Right cardiac atrium (tissue), 5 donors: ENCODE measurements at regions not wholly inside any gene's neighbourhood (a gene's known extent, or its start where the extent isn't known, plus 50 kb on each side); places are given as distances from the start of the nearest gene placed in this dataset.
A peak's percentile ranks its signal among the peaks of the same experiment; 100 is the strongest.

Source experiments
- ATAC-seq, 2 donors: fragments of 200-7000 bp; cut with Tn5 transposase; one replicate each; pipeline versions ENCODE4 v1.8.0 to v1.9.1; 2020; ENCODE audit warnings: moderate library complexity in 2 of 2, mild to moderate bottlenecking in 1 of 2
- DNase-seq, 3 donors: peaks; one replicate each; pipeline ENCODE4 v3.0.0-alpha.2; 2020
- H3K27ac ChIP-seq: one replicate; pipeline ENCODE4 v1.5.1; 2013; ENCODE audit warnings: mild to moderate bottlenecking, low read length, control low read depth, moderate library complexity
- H3K27me3 ChIP-seq: one replicate; pipeline ENCODE4 v1.6.1; 2013; ENCODE audit not compliant: control insufficient read depth, insufficient read depth
- H3K4me1 ChIP-seq: one replicate; pipeline ENCODE4 v1.6.1; 2013; ENCODE audit warnings: low read length; ENCODE audit not compliant: control insufficient read depth, insufficient read depth
- H3K4me3 ChIP-seq: one replicate; pipeline ENCODE4 v1.5.1; 2013; ENCODE audit warnings: low read length, control low read depth
- H3K9me3 ChIP-seq: one replicate; pipeline ENCODE4 v1.6.1; 2013; ENCODE audit warnings: low read length; ENCODE audit not compliant: control insufficient read depth
- WGBS: extraction: QIAGEN DNeasy Blood & Tissue Kit; methylation state at CpG from one replicate; pipeline ENCODE4 v1.1.7; 2013; 5-methylcytosine and 5-hydroxymethylcytosine counted together
- intact Hi-C, 4 donors: fragments of 100-400 bp; cut with DNase I; formaldehyde crosslinking; loops; one replicate each; pipeline versions ENCODE4 v1.11.0 to v1.14.0; 2022 to 2023
- donor health status: healthy with polysubstance abuse.
- donor health status: DM: no; HTN: yes; CAD: no.
- donor health status: DM: no; HTN: no; CAD: no.
- donor health status: DM: no; HTN: yes; CAD: no; lungs with severe emphysema.
- donor health status: DM: yes; HTN: yes; CAD: no.

- intact Hi-C loops = no loop called here
- H3K4me3 ChIP-seq = no peak overlapping the region
- no peaks in the 10 kb centered on the region for H3K4me1 ChIP-seq
- H3K27ac ChIP-seq = no peak overlapping the region
- ATAC-seq (no peak), DNase-seq (no peak)
- no peaks in the 10 kb centered on the region for H3K27me3 ChIP-seq
- H3K9me3 ChIP-seq = peaks cover 2% of the 10 kb centered on the region
- WGBS = 59% methylated on average over 6 of the region's 6 CpGs
Observed at GRCh38 chr19:32189956-32190706, 155.3 kb upstream of the ZNF507 start.

GRCh38 chr19:32191921-32192320 is 153.5 kb upstream of the ZNF507 start:
- DNase-seq (no peak), ATAC-seq (no peak)
- Histone ChIP-seq H3K4me1 (no peaks in the 10 kb centered on the region), H3K9me3 (no peaks in the 10 kb centered on the region), H3K4me3 (no peak overlapping the region), H3K27ac (no peak overlapping the region), H3K27me3 (no peaks in the 10 kb centered on the region)
- 87% methylated on average over 3 of the region's 3 CpGs for WGBS
- intact Hi-C loops = no loop called here

GRCh38 chr19:32195706-32196610 is 149.5 kb upstream of the ZNF507 start:
- no peaks in the 10 kb centered on the region for H3K4me1 ChIP-seq
- intact Hi-C loops = no loop called here
- H3K27ac ChIP-seq = no peak overlapping the region
- ATAC-seq = no peak
- H3K9me3 ChIP-seq = no peaks in the 10 kb centered on the region
- 82% methylated on average over 13 of the region's 13 CpGs for WGBS
- H3K27me3 ChIP-seq = no peaks in the 10 kb centered on the region
- no peak for DNase-seq
- no peak overlapping the region for H3K4me3 ChIP-seq

GRCh38 chr19:32196690-32197420 is 148.6 kb upstream of the ZNF507 start:
- WGBS = 85% methylated on average over 13 of the region's 13 CpGs
- H3K27me3 ChIP-seq = no peaks in the 10 kb centered on the region
- intact Hi-C loops = no loop called here
- H3K27ac ChIP-seq = no peak overlapping the region
- no peak for DNase-seq
- ATAC-seq = no peak
- H3K9me3 ChIP-seq = no peaks in the 10 kb centered on the region
- H3K4me3 ChIP-seq = no peak overlapping the region
- H3K4me1 ChIP-seq = no peaks in the 10 kb centered on the region

GRCh38 chr19:32197896-32198882 is 147.2 kb upstream of the ZNF507 start:
- Histone ChIP-seq H3K9me3 (no peaks in the 10 kb centered on the region), H3K27ac (no peak overlapping the region), H3K4me1 (no peaks in the 10 kb centered on the region), H3K4me3 (no peak overlapping the region), H3K27me3 (no peaks in the 10 kb centered on the region)
- no peak for ATAC-seq
- WGBS = 68% methylated on average over 13 of the region's 13 CpGs
- no peak for DNase-seq
- intact Hi-C loops = no loop called here

GRCh38 chr19:32199501-32200040 is 145.8 kb upstream of the ZNF507 start:
- ATAC-seq (no peak), DNase-seq (no peak)
- Histone ChIP-seq H3K4me3 (no peak overlapping the region), H3K27me3 (no peaks in the 10 kb centered on the region), H3K4me1 (no peaks in the 10 kb centered on the region), H3K9me3 (no peaks in the 10 kb centered on the region), H3K27ac (no peak overlapping the region)
- intact Hi-C loops = no loop called here
- 85% methylated on average over 10 of the region's 10 CpGs for WGBS

- H3K4me3 ChIP-seq = no peak overlapping the region
- no peaks in the 10 kb centered on the region for H3K9me3 ChIP-seq
- ATAC-seq (peak in 1 of 2 donors; percentile 67), DNase-seq (no peak)
- no peaks in the 10 kb centered on the region for H3K27me3 ChIP-seq
- no peak overlapping the region for H3K27ac ChIP-seq
- intact Hi-C loops = no loop called here
- no peaks in the 10 kb centered on the region for H3K4me1 ChIP-seq
- 76% methylated on average over 9 of the region's 9 CpGs for WGBS
Observed at GRCh38 chr19:32200312-32201038, 144.9 kb upstream of the ZNF507 start.

GRCh38 chr19:32201211-32201610 is 144.2 kb upstream of the ZNF507 start:
- 82% methylated on average over 2 of the region's 2 CpGs for WGBS
- Histone ChIP-seq H3K4me1 (no peaks in the 10 kb centered on the region), H3K27me3 (no peaks in the 10 kb centered on the region), H3K4me3 (no peak overlapping the region), H3K27ac (no peak overlapping the region), H3K9me3 (no peaks in the 10 kb centered on the region)
- intact Hi-C loops = no loop called here
- peak in 1 of 2 donors; percentile 21 for ATAC-seq
- DNase-seq = no peak

- Histone ChIP-seq H3K4me3 (no peak overlapping the region), H3K9me3 (no peaks in the 10 kb centered on the region), H3K4me1 (no peaks in the 10 kb centered on the region), H3K27me3 (no peaks in the 10 kb centered on the region), H3K27ac (no peak overlapping the region)
- DNase-seq = peak in 1 of 3 donors; percentile 38
- peak; percentile 49 to 93 for ATAC-seq
- 51% methylated on average over 15 of the region's 15 CpGs for WGBS
- intact Hi-C loops = no loop called here
Observed at GRCh38 chr19:32201636-32202051, 143.8 kb upstream of the ZNF507 start.
